Ishikawa (cell line): ENCODE measurements at regions not wholly inside any gene's neighbourhood (a gene's known extent, or its start where the extent isn't known, plus 50 kb on each side); places are given as distances from the start of the nearest gene placed in this dataset.

Source experiments
- CEBPB ChIP-seq: IDR thresholded peaks from 2 replicates; pipeline ENCODE4 v1.6.1; 2012
- CREB1 ChIP-seq: IDR thresholded peaks from 2 replicates; pipeline ENCODE4 v1.6.1; 2012; ENCODE audit warnings: low read depth
- EGR1 ChIP-seq: IDR thresholded peaks from 2 replicates; pipeline ENCODE4 v1.6.1; 2012
- EP300 ChIP-seq: IDR thresholded peaks from 2 replicates; pipeline ENCODE4 v1.6.1; 2012; ENCODE audit warnings: borderline replicate concordance
- FOXM1 ChIP-seq: IDR thresholded peaks from 2 replicates; pipeline ENCODE4 v1.6.1; 2012; ENCODE audit warnings: low read depth, borderline replicate concordance
- MAX ChIP-seq: IDR thresholded peaks from 2 replicates; pipeline ENCODE4 v1.6.1; 2012
- NFIC ChIP-seq: IDR thresholded peaks from 2 replicates; pipeline ENCODE4 v1.6.1; 2012
- RAD21 ChIP-seq: IDR thresholded peaks from 2 replicates; pipeline ENCODE4 v1.6.1; 2012; ENCODE audit warnings: low read depth
- REST ChIP-seq: IDR thresholded peaks from 2 replicates; pipeline ENCODE4 v1.6.1; 2012; ENCODE audit warnings: low read depth, mild to moderate bottlenecking
- TAF1 ChIP-seq: IDR thresholded peaks from 2 replicates; pipeline ENCODE4 v1.6.1; 2012; ENCODE audit warnings: low read depth, mild to moderate bottlenecking
- TCF12 ChIP-seq: IDR thresholded peaks from 2 replicates; pipeline ENCODE4 v1.6.1; 2012; ENCODE audit warnings: low read depth
- TEAD4 ChIP-seq: IDR thresholded peaks from 2 replicates; pipeline ENCODE4 v1.6.1; 2012
- USF1 ChIP-seq: IDR thresholded peaks from 2 replicates; pipeline ENCODE4 v1.6.1; 2012
- YY1 ChIP-seq: IDR thresholded peaks from 2 replicates; pipeline ENCODE4 v1.6.1; 2012; ENCODE audit warnings: low read depth
- ZBTB7A ChIP-seq: IDR thresholded peaks from 2 replicates; pipeline ENCODE4 v1.6.1; 2012; ENCODE audit warnings: low read depth

- no peak for TF ChIP-seq YY1
- TF ChIP-seq FOXM1 = no peak
- TF ChIP-seq TCF12 = no peak
- TF ChIP-seq MAX = no peak
- TF ChIP-seq USF1 = no peak
- no peak for TF ChIP-seq RAD21
- no peak for TF ChIP-seq TAF1
- no peak for TF ChIP-seq REST
Observed at GRCh38 chr1:238104752-238105151, 214.0 kb upstream of the ZP4 start.

GRCh38 chr1:238101923-238102322 lies 211.2 kb upstream of the ZP4 start:
- TF ChIP-seq CEBPB = no peak
- TF ChIP-seq FOXM1 = no peak

- TF ChIP-seq TEAD4 (no peak), CEBPB (no peak)
Observed at GRCh38 chr1:238099871-238100270, 209.1 kb upstream of the ZP4 start.

GRCh38 chr1:238089615-238090014 lies 198.9 kb upstream of the ZP4 start:
- no peak for TF ChIP-seq RAD21
- TF ChIP-seq YY1 = no peak
- no peak for TF ChIP-seq FOXM1
- no peak for TF ChIP-seq MAX
- no peak for TF ChIP-seq TAF1
- no peak for TF ChIP-seq ZBTB7A
- no peak for TF ChIP-seq CEBPB
- no peak for TF ChIP-seq USF1

- no peak for TF ChIP-seq CREB1
- TF ChIP-seq TCF12 = no peak
- no peak for TF ChIP-seq ZBTB7A
- no peak for TF ChIP-seq TAF1
- TF ChIP-seq MAX = no peak
- no peak for TF ChIP-seq EP300
- TF ChIP-seq FOXM1 = no peak
- no peak for TF ChIP-seq NFIC
- TF ChIP-seq REST = no peak
- TF ChIP-seq EGR1 = no peak
- no peak for TF ChIP-seq USF1
- no peak for TF ChIP-seq TEAD4
- no peak for TF ChIP-seq RAD21
- no peak for TF ChIP-seq YY1
- TF ChIP-seq CEBPB = no peak
Observed at GRCh38 chr1:238088560-238089290, 198.0 kb upstream of the ZP4 start.

- TF ChIP-seq USF1 = no peak
- TF ChIP-seq EGR1 = no peak
- TF ChIP-seq YY1 = no peak
- TF ChIP-seq TCF12 = no peak
- TF ChIP-seq ZBTB7A = no peak
- no peak for TF ChIP-seq CEBPB
- no peak for TF ChIP-seq TEAD4
- no peak for TF ChIP-seq FOXM1
- TF ChIP-seq CREB1 = no peak
- TF ChIP-seq RAD21 = no peak
- no peak for TF ChIP-seq REST
- TF ChIP-seq MAX = no peak
- no peak for TF ChIP-seq TAF1
- TF ChIP-seq NFIC = no peak
- TF ChIP-seq EP300 = no peak
Observed at GRCh38 chr1:238073991-238074390, 183.3 kb upstream of the ZP4 start.
